ENCODE measurements at regions not wholly inside any gene's neighbourhood (a gene's known extent, or its start where the extent isn't known, plus 50 kb on each side); places are given as distances from the start of the nearest gene placed in this dataset.

DNA sequence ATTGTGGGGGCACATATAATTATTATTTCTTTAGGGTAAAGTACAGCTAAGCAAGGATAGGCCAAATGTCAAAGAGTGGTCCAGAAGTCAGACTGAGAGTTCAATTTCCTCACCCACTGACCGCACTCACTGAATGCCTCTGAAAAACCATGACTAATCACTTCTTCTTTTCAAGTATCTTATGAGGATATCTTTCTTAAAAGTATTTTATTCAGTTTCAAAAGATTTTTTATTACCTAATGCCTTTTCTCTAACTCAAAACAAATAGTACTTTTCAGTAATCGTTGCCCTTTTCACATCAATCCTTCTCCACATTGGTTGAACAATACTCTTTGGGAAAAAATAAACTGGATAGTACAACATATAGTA is 61.7 kb upstream of the CAMK2D start (continued):
- no peak for TF ChIP-seq ZBTB40 (IDR thresholded peaks at IDR 0.05; ENCODE audit: borderline replicate concordance)
- no peak for TF ChIP-seq SIN3A (IDR thresholded peaks at IDR 0.05; ENCODE audit: low read depth, low read length)
- no peak for TF ChIP-seq SMC3 (IDR thresholded peaks at IDR 0.05; ENCODE audit: borderline replicate concordance, low read length)
- no peak for TF ChIP-seq ZNF384 (IDR thresholded peaks at IDR 0.05; ENCODE audit: borderline replicate concordance, low read depth, low read length)
- peak; percentile 83 for TF ChIP-seq JUNB (IDR thresholded peaks at IDR 0.05)
- TF ChIP-seq PAX5 (IDR thresholded peaks at IDR 0.05; ENCODE audit: borderline replicate concordance, low read depth, low read length) = peak; percentile 66
- no peak for TF ChIP-seq ZSCAN29 (IDR thresholded peaks at IDR 0.05)
- no peak for TF ChIP-seq RAD51 (IDR thresholded peaks at IDR 0.05)
- TF ChIP-seq DPF2 (IDR thresholded peaks at IDR 0.05) = peak; percentile 86
- no peak for TF ChIP-seq NFXL1 (IDR thresholded peaks at IDR 0.05; ENCODE audit: borderline replicate concordance)
- TF ChIP-seq RB1 (IDR thresholded peaks at IDR 0.05; ENCODE audit: borderline replicate concordance) = no peak
- no peak for TF ChIP-seq SREBF2 (IDR thresholded peaks at IDR 0.05; ENCODE audit: low read length)
- TF ChIP-seq EED (IDR thresholded peaks at IDR 0.05; ENCODE audit: low read depth) = peak; percentile 71
- TF ChIP-seq WRNIP1 (IDR thresholded peaks at IDR 0.05; ENCODE audit: borderline replicate concordance, low read depth, low read length) = no peak
- TF ChIP-seq MYC (IDR thresholded peaks at IDR 0.05; ENCODE audit: insufficient read depth, insufficient read length, insufficient replicate concordance, low read length, severe bottlenecking) = no peak
- peak; percentile 86 for TF ChIP-seq ATF7 (IDR thresholded peaks at IDR 0.05; ENCODE audit: low read depth)
- peak in 1 of 2 experiments; percentile 79; a peak in 1 of 4 replicates for TF ChIP-seq ETV6 (conservative IDR thresholded peaks at IDR 0.05 in 1 of 2, IDR thresholded peaks at IDR 0.05 in 1 of 2; ENCODE audit: borderline replicate concordance in 1 of 2, low read depth in 1 of 2)
- no peak for TF ChIP-seq KDM1A (IDR thresholded peaks at IDR 0.05; ENCODE audit: borderline replicate concordance)
- no peak for TF ChIP-seq RBBP5 (conservative IDR thresholded peaks at IDR 0.05)
- TF ChIP-seq, protein P1, sequence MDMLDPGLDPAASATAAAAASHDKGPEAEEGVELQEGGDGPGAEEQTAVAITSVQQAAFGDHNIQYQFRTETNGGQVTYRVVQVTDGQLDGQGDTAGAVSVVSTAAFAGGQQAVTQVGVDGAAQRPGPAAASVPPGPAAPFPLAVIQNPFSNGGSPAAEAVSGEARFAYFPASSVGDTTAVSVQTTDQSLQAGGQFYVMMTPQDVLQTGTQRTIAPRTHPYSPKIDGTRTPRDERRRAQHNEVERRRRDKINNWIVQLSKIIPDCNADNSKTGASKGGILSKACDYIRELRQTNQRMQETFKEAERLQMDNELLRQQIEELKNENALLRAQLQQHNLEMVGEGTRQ (IDR thresholded peaks at IDR 0.05; ENCODE audit: borderline replicate concordance, low read depth, low read length) = no peak
- TF ChIP-seq SMAD5 (IDR thresholded peaks at IDR 0.05; ENCODE audit: low read depth) = no peak
- TF ChIP-seq EGR1 (IDR thresholded peaks at IDR 0.05; ENCODE audit: borderline replicate concordance in 1 of 2, low read depth in 2 of 2, low read length in 2 of 2) = no peak
- TF ChIP-seq ZBTB4 (CRISPR knock-in tag; IDR thresholded peaks at IDR 0.05) = no peak
- peak; percentile 45; the same call in 1 of the 2 replicates for TF ChIP-seq GABPA (IDR thresholded peaks at IDR 0.05; ENCODE audit: low read depth)
- TF ChIP-seq SIX5 (IDR thresholded peaks at IDR 0.05; ENCODE audit: low read depth, low read length, severe bottlenecking) = no peak
- TF ChIP-seq SMARCA5 (IDR thresholded peaks at IDR 0.05) = no peak
